Erythroblast (primary cell): ENCODE measurements at regions not wholly inside any gene's neighbourhood (a gene's known extent, or its start where the extent isn't known, plus 50 kb on each side); places are given as distances from the start of the nearest gene placed in this dataset.

ENCODE experiments used
- GATA1 ChIP-seq: IDR thresholded peaks from 2 replicates; pipeline ENCODE4 v1.6.1; 2011; ENCODE audit warnings: low read depth, mild to moderate bottlenecking, control low read depth, low read length, moderate library complexity
- POLR2A ChIP-seq: IDR thresholded peaks from 2 replicates; pipeline ENCODE4 v1.6.1; 2011; ENCODE audit warnings: mild to moderate bottlenecking, low read length

DNA sequence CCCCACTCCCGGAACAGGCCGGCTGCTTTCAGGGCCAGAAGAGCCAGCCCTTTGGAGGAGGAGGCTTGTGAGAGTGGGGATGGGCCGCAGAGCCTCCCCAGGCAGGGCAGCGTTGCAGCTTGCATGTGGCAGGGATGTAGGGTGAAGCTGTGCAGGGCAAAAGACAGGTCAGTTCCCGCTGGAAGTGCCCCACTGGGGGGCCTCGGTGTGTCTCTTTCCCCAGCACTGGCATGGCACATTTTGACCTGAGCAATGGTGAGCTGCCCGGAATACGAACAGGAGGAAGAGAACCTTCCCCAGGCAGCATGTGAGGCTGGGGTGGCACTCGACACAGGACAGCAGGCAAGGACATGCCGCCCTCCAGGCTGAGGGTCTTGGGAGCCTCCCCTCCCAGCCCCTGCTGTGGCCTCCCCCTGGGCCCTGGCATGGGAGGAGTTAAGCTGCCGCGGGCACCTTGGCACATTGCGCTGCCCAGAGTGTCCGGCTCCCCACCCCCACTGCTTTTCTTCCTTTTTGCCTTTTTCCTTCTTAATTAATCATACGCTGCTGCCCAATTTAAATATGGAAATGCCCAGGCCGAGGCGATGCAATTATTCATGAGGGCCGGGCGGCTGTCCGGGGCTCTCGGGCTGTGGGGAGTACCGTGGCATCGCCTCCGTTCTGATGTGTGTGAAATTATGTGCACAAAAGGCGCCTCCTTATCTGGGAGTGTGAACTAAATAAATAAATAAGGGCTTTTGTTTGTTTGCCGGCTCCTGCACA is 76.0 kb upstream of the WNT7B start:
- TF ChIP-seq POLR2A (no peak), GATA1 (no peak)
